Fibroblast of lung (primary cell): ENCODE measurements at regions not wholly inside any gene's neighbourhood (a gene's known extent, or its start where the extent isn't known, plus 50 kb on each side); places are given as distances from the start of the nearest gene placed in this dataset.

Source experiments
- DNase-seq, 2 donors: peaks; one replicate each; pipeline versions ENCODE4 v3.0.0 to v3.0.0-alpha.2; 2010; ENCODE audit warnings: low read depth in 2 of 2
- H2AFZ ChIP-seq: 2 replicates; pipeline ENCODE4 v1.5.1; 2012; ENCODE audit warnings: low read length, control low read depth, inconsistent platforms
- H3K27ac ChIP-seq: 2 replicates; pipeline ENCODE4 v1.5.1; 2011; ENCODE audit warnings: low read length, control low read depth; ENCODE audit not compliant: insufficient read depth
- H3K27me3 ChIP-seq: 2 replicates; pipeline ENCODE4 v1.5.1; 2011; ENCODE audit warnings: mild to moderate bottlenecking, low read length; ENCODE audit not compliant: control insufficient read depth, insufficient read depth
- H3K36me3 ChIP-seq: 2 replicates; pipeline ENCODE4 v1.5.1; 2011; ENCODE audit warnings: low read length; ENCODE audit not compliant: control insufficient read depth, insufficient read depth
- H3K4me1 ChIP-seq: 2 replicates; pipeline ENCODE4 v1.5.1; 2011; ENCODE audit warnings: low read length; ENCODE audit not compliant: control insufficient read depth, insufficient read depth; ENCODE audit errors: extremely low read depth
- H3K4me2 ChIP-seq: 2 replicates; pipeline ENCODE4 v1.5.1; 2011; ENCODE audit warnings: low read length, control low read depth; ENCODE audit not compliant: insufficient read depth; ENCODE audit errors: extremely low read depth
- H3K4me3 ChIP-seq, 4 experiments: fragments of 200-600 bp in 1 of 4; sonication (generic) in 1 of 4; replicated peaks in 1 of 4; 2 replicates each; pipeline ENCODE4 v1.5.1; 2011 to 2016; ENCODE audit warnings: low read length in 4 of 4, low read depth in 3 of 4, mild to moderate bottlenecking in 3 of 4, control low read depth in 2 of 4, inconsistent platforms in 1 of 4, mixed read lengths in 1 of 4; ENCODE audit not compliant: insufficient read depth in 1 of 4; ENCODE audit errors: control extremely low read depth in 1 of 4
- H3K79me2 ChIP-seq: 2 replicates; pipeline ENCODE4 v1.5.1; 2012; ENCODE audit warnings: mild to moderate bottlenecking, low read length, inconsistent platforms; ENCODE audit not compliant: control insufficient read depth, insufficient read depth
- H3K9ac ChIP-seq: 2 replicates; pipeline ENCODE4 v1.5.1; 2011; ENCODE audit warnings: mild to moderate bottlenecking, low read length, control low read depth; ENCODE audit not compliant: insufficient read depth
- H3K9me3 ChIP-seq: 2 replicates; pipeline ENCODE4 v1.5.1; 2012; ENCODE audit warnings: low read depth, low read length; ENCODE audit not compliant: control insufficient read depth, insufficient read depth
- H4K20me1 ChIP-seq: 2 replicates; pipeline ENCODE4 v1.5.1; 2011; ENCODE audit warnings: low read length; ENCODE audit not compliant: control insufficient read depth, insufficient read depth; ENCODE audit errors: extremely low read depth
- CTCF ChIP-seq, 2 donors: IDR thresholded peaks in 1 of 2; conservative IDR thresholded peaks in 1 of 2; 1 replicate in 1 of 2; 2 replicates in 1 of 2; pipeline ENCODE4 v1.5.1; 2011 to 2012; ENCODE audit warnings: low read length in 2 of 2, control low read depth in 1 of 2, inconsistent platforms in 1 of 2, low read depth in 1 of 2, mild to moderate bottlenecking in 1 of 2
- EZH2 ChIP-seq: IDR thresholded peaks from 2 replicates; pipeline ENCODE4 v1.5.1; 2012; ENCODE audit warnings: low read length, control low read depth, mild to moderate bottlenecking; ENCODE audit errors: missing control alignments

GRCh38 chr11:109726061-109726460 is 304.1 kb downstream of the C11orf87 start:
- H3K79me2 ChIP-seq: no peaks in the 10 kb centered on the region
- no peaks in the 10 kb centered on the region for H3K36me3 ChIP-seq
- H3K9me3 ChIP-seq: no peaks in the 10 kb centered on the region
- no peak overlapping the region for H3K9ac ChIP-seq
- no peak overlapping the region for H3K27ac ChIP-seq
- H2AFZ ChIP-seq: no peak overlapping the region
- TF ChIP-seq CTCF (conservative IDR thresholded peaks at IDR 0.05 in 1 of 2, IDR thresholded peaks at IDR 0.05 in 1 of 2; ENCODE audit: low read depth in 1 of 2, low read length in 2 of 2) (no peak), EZH2 (no peak)
- no peaks in the 10 kb centered on the region for H3K27me3 ChIP-seq
- no peaks in the 10 kb centered on the region for H4K20me1 ChIP-seq
- no peaks in the 10 kb centered on the region for H3K4me1 ChIP-seq
- no peak overlapping the region for H3K4me2 ChIP-seq
- no peak overlapping the region for H3K4me3 ChIP-seq
- DNase-seq: no peak

GRCh38 chr11:109728056-109728455 is 306.1 kb downstream of the C11orf87 start:
- H3K9me3 ChIP-seq: no peaks in the 10 kb centered on the region
- TF ChIP-seq CTCF (conservative IDR thresholded peaks at IDR 0.05 in 1 of 2, IDR thresholded peaks at IDR 0.05 in 1 of 2; ENCODE audit: low read depth in 1 of 2, low read length in 2 of 2): no peak
- TF ChIP-seq EZH2: no peak
- no peaks in the 10 kb centered on the region for H3K27me3 ChIP-seq
- H4K20me1 ChIP-seq: no peaks in the 10 kb centered on the region
- H3K4me3 ChIP-seq: no peak overlapping the region
- H3K36me3 ChIP-seq: no peaks in the 10 kb centered on the region
- no peaks in the 10 kb centered on the region for H3K79me2 ChIP-seq
- no peak overlapping the region for H3K27ac ChIP-seq
- no peak overlapping the region for H3K9ac ChIP-seq
- DNase-seq: peak in 1 of 2 donors; percentile 13
- H3K4me2 ChIP-seq: no peak overlapping the region
- H3K4me1 ChIP-seq: no peaks in the 10 kb centered on the region
- no peak overlapping the region for H2AFZ ChIP-seq

DNA sequence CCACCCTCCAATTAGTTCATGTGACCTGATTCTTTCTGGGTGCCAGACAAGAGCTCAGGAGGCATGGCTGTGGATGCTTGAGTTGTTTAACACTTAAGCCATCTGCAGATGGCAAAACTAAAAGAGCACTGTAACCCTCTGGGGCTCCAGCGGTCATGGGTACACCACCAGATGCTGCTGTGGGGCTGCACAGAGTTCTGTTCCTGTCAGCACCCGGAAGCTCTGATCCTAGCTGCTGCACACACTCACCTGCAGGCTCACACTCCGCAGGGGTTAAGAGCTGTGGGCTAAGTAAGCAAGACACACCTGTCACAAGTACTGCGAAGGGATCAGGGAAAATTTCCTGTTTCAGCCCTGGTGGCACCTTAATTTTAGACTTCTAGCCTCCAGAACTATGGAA is 307.8 kb downstream of the C11orf87 start:
- Histone ChIP-seq H3K36me3 (no peaks in the 10 kb centered on the region), H3K4me1 (no peaks in the 10 kb centered on the region), H2AFZ (no peak overlapping the region), H4K20me1 (no peaks in the 10 kb centered on the region), H3K4me3 (no peak overlapping the region), H3K9ac (no peak overlapping the region), H3K27me3 (no peaks in the 10 kb centered on the region), H3K4me2 (no peak overlapping the region), H3K27ac (no peak overlapping the region), H3K9me3 (no peaks in the 10 kb centered on the region), H3K79me2 (no peaks in the 10 kb centered on the region)
- no peak for DNase-seq
- TF ChIP-seq EZH2 (no peak), CTCF (conservative IDR thresholded peaks at IDR 0.05 in 1 of 2, IDR thresholded peaks at IDR 0.05 in 1 of 2; ENCODE audit: low read depth in 1 of 2, low read length in 2 of 2) (no peak)
